ENCODE measurements at regions not wholly inside any gene's neighbourhood (a gene's known extent, or its start where the extent isn't known, plus 50 kb on each side); places are given as distances from the start of the nearest gene placed in this dataset.
A peak's percentile ranks its signal among the peaks of the same experiment; 100 is the strongest.

- Histone ChIP-seq H3K36me3 (ENCODE audit: insufficient read depth, low read length) (no peaks in the 10 kb centered on the region), H3K4me2 (ENCODE audit: low read length) (no peak overlapping the region)
These were observed 358.0 kb upstream of the ZEB2 start for GRCh38 chr2:144877893-144878292.

DNA sequence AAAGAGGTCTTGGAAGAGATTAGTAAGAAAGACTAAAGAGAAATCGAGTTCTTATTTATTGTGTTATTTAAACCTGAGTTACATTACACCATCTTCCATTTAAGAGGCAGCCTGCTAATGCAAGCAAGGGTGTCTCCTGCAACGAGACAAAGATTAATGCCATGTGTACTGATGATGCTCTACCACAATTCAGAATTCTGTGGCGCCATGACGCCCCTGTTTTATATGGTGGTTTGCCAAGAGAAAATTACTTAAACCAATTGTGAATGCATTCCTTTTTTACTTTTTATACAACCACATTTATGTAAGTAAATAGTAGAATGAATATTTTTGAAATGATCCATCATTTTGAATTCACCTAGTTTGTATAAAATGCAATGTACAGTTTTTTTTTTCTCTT is 356.1 kb upstream of the ZEB2 start:
- Histone ChIP-seq H3K36me3 (ENCODE audit: insufficient read depth, low read length) (no peaks in the 10 kb centered on the region), H3K4me1 (ENCODE audit: control insufficient read depth, insufficient read depth, low read length) (no peaks in the 10 kb centered on the region)

More at GRCh38 chr2:144877893-144878292, 358.0 kb upstream of the ZEB2 start:
- Histone ChIP-seq H3K4me1 (ENCODE audit: control insufficient read depth, insufficient read depth, low read length) (no peaks in the 10 kb centered on the region), H3K4me3 (ENCODE audit: low read length) (no peak overlapping the region), H3K9ac (ENCODE audit: low read depth, low read length) (no peak overlapping the region), H3K27me3 (ENCODE audit: control insufficient read depth, insufficient read depth, low read length) (no peaks in the 10 kb centered on the region), H3K9me3 (replicated peaks; ENCODE audit: low read length) (no peaks in the 10 kb centered on the region)

GRCh38 chr2:144875290-144875969 is 355.5 kb upstream of the ZEB2 start:
- Histone ChIP-seq H3K4me3 (ENCODE audit: low read length) (no peak overlapping the region), H3K4me1 (ENCODE audit: control insufficient read depth, insufficient read depth, low read length) (no peaks in the 10 kb centered on the region), H3K27me3 (ENCODE audit: control insufficient read depth, insufficient read depth, low read length) (no peaks in the 10 kb centered on the region), H3K9ac (ENCODE audit: low read depth, low read length) (no peak overlapping the region), H3K4me2 (ENCODE audit: low read length) (no peak overlapping the region), H3K9me3 (replicated peaks; ENCODE audit: low read length) (no peaks in the 10 kb centered on the region), H3K36me3 (ENCODE audit: insufficient read depth, low read length) (no peaks in the 10 kb centered on the region)

More for the DNA sequence above, 356.1 kb upstream of the ZEB2 start:
- Histone ChIP-seq H3K9ac (ENCODE audit: low read depth, low read length) (no peak overlapping the region), H3K9me3 (replicated peaks; ENCODE audit: low read length) (no peaks in the 10 kb centered on the region), H3K4me2 (ENCODE audit: low read length) (no peak overlapping the region), H3K27me3 (ENCODE audit: control insufficient read depth, insufficient read depth, low read length) (no peaks in the 10 kb centered on the region), H3K4me3 (ENCODE audit: low read length) (no peak overlapping the region)

GRCh38 chr2:144865670-144866069 is 345.8 kb upstream of the ZEB2 start:
- H3K27me3 ChIP-seq (ENCODE audit: control insufficient read depth, insufficient read depth, low read length), result no peaks in the 10 kb centered on the region
- no peaks in the 10 kb centered on the region for H3K4me1 ChIP-seq (ENCODE audit: control insufficient read depth, insufficient read depth, low read length)
- H3K9ac ChIP-seq (ENCODE audit: low read depth, low read length), result no peak overlapping the region
- no peaks in the 10 kb centered on the region for H3K9me3 ChIP-seq (replicated peaks; ENCODE audit: low read length)
- no peak overlapping the region for H3K4me2 ChIP-seq (ENCODE audit: low read length)
- H3K4me3 ChIP-seq (ENCODE audit: low read length), result no peak overlapping the region
- H3K36me3 ChIP-seq (ENCODE audit: insufficient read depth, low read length), result no peaks in the 10 kb centered on the region

DNA sequence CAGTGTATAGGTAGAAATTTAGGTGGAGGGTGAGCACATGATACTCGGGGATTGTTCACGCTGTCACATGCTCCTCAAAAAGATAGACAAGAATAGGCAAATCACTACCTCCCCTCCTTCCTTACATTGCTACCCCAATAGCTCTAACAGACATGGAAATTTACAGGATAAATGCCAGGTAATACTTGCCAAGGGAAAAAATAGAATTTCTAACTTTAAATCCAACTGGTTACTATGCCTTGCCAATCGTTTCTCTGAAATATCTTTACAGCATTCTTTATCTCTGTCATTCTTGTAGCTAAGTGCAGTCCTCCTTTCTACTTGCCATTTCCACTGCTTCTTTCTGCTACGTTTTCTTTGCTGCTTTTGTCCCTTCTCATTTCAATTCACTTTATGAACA is 339.8 kb upstream of the ZEB2 start:
- Histone ChIP-seq H3K4me1 (ENCODE audit: control insufficient read depth, insufficient read depth, low read length) (no peaks in the 10 kb centered on the region), H3K9me3 (replicated peaks; ENCODE audit: low read length) (no peaks in the 10 kb centered on the region), H3K4me3 (ENCODE audit: low read length) (no peak overlapping the region), H3K36me3 (ENCODE audit: insufficient read depth, low read length) (no peaks in the 10 kb centered on the region), H3K27me3 (ENCODE audit: control insufficient read depth, insufficient read depth, low read length) (no peaks in the 10 kb centered on the region), H3K4me2 (ENCODE audit: low read length) (no peak overlapping the region), H3K9ac (ENCODE audit: low read depth, low read length) (no peak overlapping the region)

DNA sequence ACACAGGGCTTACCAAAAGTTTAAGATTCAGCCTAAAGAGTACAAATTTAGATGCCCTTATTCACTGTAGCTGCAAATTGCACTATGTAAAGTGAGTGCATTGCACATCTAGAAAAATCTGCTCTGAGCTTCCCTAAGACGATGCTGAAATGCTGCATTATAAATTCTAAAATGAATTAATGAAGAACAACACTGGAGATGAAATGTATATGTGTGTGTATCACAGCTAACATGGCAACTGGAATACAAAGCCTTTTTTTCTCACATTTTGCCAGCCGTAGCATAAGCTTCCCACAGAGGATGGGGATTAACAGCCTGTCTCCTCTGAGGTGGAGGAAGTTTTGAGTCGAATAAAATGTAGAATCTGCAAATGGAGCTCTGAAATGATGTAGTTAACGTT is 338.3 kb upstream of the ZEB2 start:
- Histone ChIP-seq H3K4me3 (ENCODE audit: low read length) (no peak overlapping the region), H3K9ac (ENCODE audit: low read depth, low read length) (no peak overlapping the region), H3K4me2 (ENCODE audit: low read length) (no peak overlapping the region), H3K9me3 (replicated peaks; ENCODE audit: low read length) (no peaks in the 10 kb centered on the region), H3K36me3 (ENCODE audit: insufficient read depth, low read length) (no peaks in the 10 kb centered on the region), H3K27me3 (ENCODE audit: control insufficient read depth, insufficient read depth, low read length) (no peaks in the 10 kb centered on the region), H3K4me1 (ENCODE audit: control insufficient read depth, insufficient read depth, low read length) (no peaks in the 10 kb centered on the region)

GRCh38 chr2:144854596-144854995 is 334.7 kb upstream of the ZEB2 start:
- no peak overlapping the region for H3K4me2 ChIP-seq (ENCODE audit: low read length)
- H3K4me1 ChIP-seq (ENCODE audit: control insufficient read depth, insufficient read depth, low read length), result no peaks in the 10 kb centered on the region
- H3K4me3 ChIP-seq (ENCODE audit: low read length), result no peak overlapping the region
- H3K9me3 ChIP-seq (replicated peaks; ENCODE audit: low read length), result no peaks in the 10 kb centered on the region
- no peaks in the 10 kb centered on the region for H3K36me3 ChIP-seq (ENCODE audit: insufficient read depth, low read length)
- no peak overlapping the region for H3K9ac ChIP-seq (ENCODE audit: low read depth, low read length)
- H3K27me3 ChIP-seq (ENCODE audit: control insufficient read depth, insufficient read depth, low read length), result no peaks in the 10 kb centered on the region

- Histone ChIP-seq H3K4me3 (ENCODE audit: low read length) (no peak overlapping the region), H3K9ac (ENCODE audit: low read depth, low read length) (no peak overlapping the region), H3K4me1 (ENCODE audit: control insufficient read depth, insufficient read depth, low read length) (no peaks in the 10 kb centered on the region), H3K36me3 (ENCODE audit: insufficient read depth, low read length) (no peaks in the 10 kb centered on the region), H3K4me2 (ENCODE audit: low read length) (no peak overlapping the region), H3K9me3 (replicated peaks; ENCODE audit: low read length) (no peaks in the 10 kb centered on the region), H3K27me3 (ENCODE audit: control insufficient read depth, insufficient read depth, low read length) (no peaks in the 10 kb centered on the region)
These were observed 329.7 kb upstream of the ZEB2 start for GRCh38 chr2:144849612-144850011.

GRCh38 chr2:144848423-144848822 is 328.5 kb upstream of the ZEB2 start:
- H3K4me2 ChIP-seq (ENCODE audit: low read length), result no peak overlapping the region
- H3K9ac ChIP-seq (ENCODE audit: low read depth, low read length), result no peak overlapping the region
- H3K9me3 ChIP-seq (replicated peaks; ENCODE audit: low read length), result no peaks in the 10 kb centered on the region
- H3K4me3 ChIP-seq (ENCODE audit: low read length), result no peak overlapping the region
- H3K4me1 ChIP-seq (ENCODE audit: control insufficient read depth, insufficient read depth, low read length), result no peaks in the 10 kb centered on the region
- H3K27me3 ChIP-seq (ENCODE audit: control insufficient read depth, insufficient read depth, low read length), result no peaks in the 10 kb centered on the region
- no peaks in the 10 kb centered on the region for H3K36me3 ChIP-seq (ENCODE audit: insufficient read depth, low read length)

GRCh38 chr2:144847347-144848080 is 327.6 kb upstream of the ZEB2 start:
- no peak overlapping the region for H3K9ac ChIP-seq (ENCODE audit: low read depth, low read length)
- no peak overlapping the region for H3K4me2 ChIP-seq (ENCODE audit: low read length)
- H3K27me3 ChIP-seq (ENCODE audit: control insufficient read depth, insufficient read depth, low read length), result no peaks in the 10 kb centered on the region
- H3K9me3 ChIP-seq (replicated peaks; ENCODE audit: low read length), result no peaks in the 10 kb centered on the region
- H3K36me3 ChIP-seq (ENCODE audit: insufficient read depth, low read length), result no peaks in the 10 kb centered on the region
- no peak overlapping the region for H3K4me3 ChIP-seq (ENCODE audit: low read length)
- H3K4me1 ChIP-seq (ENCODE audit: control insufficient read depth, insufficient read depth, low read length), result no peaks in the 10 kb centered on the region

DNA sequence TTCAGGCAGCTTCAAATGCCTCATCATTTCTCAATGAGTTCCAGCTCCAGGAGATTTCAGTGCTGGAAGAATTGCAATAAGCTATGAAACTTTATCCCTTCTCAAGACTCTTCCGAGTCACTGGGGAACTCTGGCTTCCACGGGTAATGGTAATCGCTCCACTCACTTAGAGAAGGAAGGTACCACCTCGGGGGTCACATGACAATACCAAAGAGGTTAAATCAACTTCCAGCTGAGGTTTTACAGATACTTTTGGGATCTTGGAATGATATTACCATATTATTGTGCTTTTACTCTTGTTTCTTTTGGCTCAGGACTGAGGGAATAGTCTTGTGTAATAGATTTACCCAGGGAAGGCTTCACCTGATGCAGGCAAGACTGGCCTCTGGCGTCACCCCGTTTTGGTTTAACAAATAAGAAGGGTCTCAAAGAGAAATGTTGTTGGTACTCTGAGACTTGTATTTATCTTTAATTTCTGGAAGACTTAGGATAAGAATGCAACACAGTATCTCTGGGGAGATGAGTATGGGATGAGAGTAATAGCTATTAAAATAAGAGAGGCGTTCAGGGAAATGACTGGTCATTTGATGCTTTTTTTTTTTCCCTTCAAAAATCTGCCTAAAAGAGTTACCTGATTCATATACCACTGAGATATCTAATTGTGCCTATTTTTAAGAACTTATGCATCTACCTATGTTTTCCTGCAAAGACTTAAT is 316.9 kb upstream of the ZEB2 start:
- Histone ChIP-seq H3K4me3 (ENCODE audit: low read length) (no peak overlapping the region), H3K4me1 (ENCODE audit: control insufficient read depth, insufficient read depth, low read length) (peaks cover 34% of the 10 kb centered on the region), H3K9me3 (replicated peaks; ENCODE audit: low read length) (no peaks in the 10 kb centered on the region), H3K4me2 (ENCODE audit: low read length) (peak overlapping the region; percentile 41), H3K27me3 (ENCODE audit: control insufficient read depth, insufficient read depth, low read length) (no peaks in the 10 kb centered on the region), H3K9ac (ENCODE audit: low read depth, low read length) (no peak overlapping the region), H3K36me3 (ENCODE audit: insufficient read depth, low read length) (no peaks in the 10 kb centered on the region)

Measured in skeletal muscle satellite cell (primary cell).